Chondrocyte (in vitro differentiated cells): ENCODE measurements at regions not wholly inside any gene's neighbourhood (a gene's known extent, or its start where the extent isn't known, plus 50 kb on each side); places are given as distances from the start of the nearest gene placed in this dataset.

Experiments used
- DNase-seq: peaks from one replicate; pipeline ENCODE4 v3.0.0; 2021; ENCODE audit warnings: mixed read lengths, low spot score
- H3K27ac Mint-ChIP-seq: one replicate; pipeline ENCODE4 v1.8.0; 2021; ENCODE audit warnings: mild to moderate bottlenecking, moderate library complexity, mixed read lengths; ENCODE audit not compliant: unreplicated experiment
- H3K27me3 Mint-ChIP-seq: 2 replicates; pipeline ENCODE4 v1.8.0; 2021; ENCODE audit warnings: low read depth, mixed read lengths
- H3K36me3 Mint-ChIP-seq: 2 replicates; pipeline ENCODE4 v1.8.0; 2021; ENCODE audit warnings: low read depth, mixed read lengths
- H3K4me1 Mint-ChIP-seq: 2 replicates; pipeline ENCODE4 v1.8.0; 2021; ENCODE audit warnings: low read depth, mild to moderate bottlenecking, mixed read lengths
- H3K4me3 Mint-ChIP-seq: one replicate; pipeline ENCODE4 v1.8.0; 2021; ENCODE audit warnings: mild to moderate bottlenecking, moderate library complexity, mixed read lengths; ENCODE audit not compliant: unreplicated experiment
- H3K9me3 Mint-ChIP-seq: 2 replicates; pipeline ENCODE4 v1.8.0; 2021; ENCODE audit warnings: low read depth, mixed read lengths
- CTCF ChIP-seq: fragments of 200-600 bp; sonication (generic); IDR thresholded peaks from 2 replicates; pipeline ENCODE4 v1.5.0; 2021; ENCODE audit warnings: antibody characterized with exemption, mild to moderate bottlenecking, moderate library complexity

GRCh38 chr5:124446120-124446519, 300.3 kb downstream of the ZNF608 start:
- no peak overlapping the region for H3K27ac Mint-ChIP-seq
- H3K9me3 Mint-ChIP-seq = no peaks in the 10 kb centered on the region
- H3K27me3 Mint-ChIP-seq = no peaks in the 10 kb centered on the region
- no peak for TF ChIP-seq CTCF
- H3K4me3 Mint-ChIP-seq = no peak overlapping the region
- no peak for DNase-seq
- H3K4me1 Mint-ChIP-seq = no peaks in the 10 kb centered on the region
- H3K36me3 Mint-ChIP-seq = no peaks in the 10 kb centered on the region

- no peak for DNase-seq
- Mint-ChIP-seq H3K27ac (no peak overlapping the region), H3K9me3 (no peaks in the 10 kb centered on the region), H3K36me3 (no peaks in the 10 kb centered on the region), H3K4me1 (no peaks in the 10 kb centered on the region), H3K27me3 (no peaks in the 10 kb centered on the region), H3K4me3 (no peak overlapping the region)
- TF ChIP-seq CTCF = no peak
Measured at GRCh38 chr5:124445070-124445619, 301.3 kb downstream of the ZNF608 start.

- Mint-ChIP-seq H3K9me3 (no peaks in the 10 kb centered on the region), H3K4me3 (no peak overlapping the region), H3K27me3 (no peaks in the 10 kb centered on the region), H3K36me3 (no peaks in the 10 kb centered on the region), H3K4me1 (no peaks in the 10 kb centered on the region), H3K27ac (no peak overlapping the region)
- TF ChIP-seq CTCF = no peak
- no peak for DNase-seq
Measured at GRCh38 chr5:124444147-124444775, 302.2 kb downstream of the ZNF608 start.

- Mint-ChIP-seq H3K9me3 (peaks cover 5% of the 10 kb centered on the region), H3K4me1 (peaks cover 6% of the 10 kb centered on the region), H3K27me3 (no peaks in the 10 kb centered on the region), H3K27ac (no peak overlapping the region), H3K36me3 (peaks cover 2% of the 10 kb centered on the region), H3K4me3 (no peak overlapping the region)
- no peak for DNase-seq
- TF ChIP-seq CTCF = no peak
Measured at GRCh38 chr5:124440471-124440870, 306.0 kb downstream of the ZNF608 start.

- Mint-ChIP-seq H3K27me3 (no peaks in the 10 kb centered on the region), H3K9me3 (peaks cover 14% of the 10 kb centered on the region), H3K4me3 (no peak overlapping the region), H3K4me1 (peaks cover 6% of the 10 kb centered on the region), H3K36me3 (peaks cover 2% of the 10 kb centered on the region), H3K27ac (no peak overlapping the region)
- no peak for DNase-seq
- TF ChIP-seq CTCF = no peak
Measured at GRCh38 chr5:124439609-124440008, 306.8 kb downstream of the ZNF608 start.
